SK-N-SH treated with all-trans-retinoic acid at 6 μM for 48 hours (cell line): ENCODE measurements at regions not wholly inside any gene's neighbourhood (a gene's known extent, or its start where the extent isn't known, plus 50 kb on each side); places are given as distances from the start of the nearest gene placed in this dataset.
A peak's percentile ranks its signal among the peaks of the same experiment; 100 is the strongest.

Experiments used
- ATAC-seq: fragments of 200-7000 bp; cut with Tn5 transposase; 3 replicates; pipeline ENCODE4 v1.9.1; 2020; ENCODE audit warnings: mild to moderate bottlenecking, moderate library complexity
- BACH2 ChIP-seq: fragments of 250-450 bp; sonication (Bioruptor Pico); IDR thresholded peaks from 2 replicates; pipeline ENCODE4 v1.9.0; 2021; ENCODE audit warnings: mild to moderate bottlenecking, borderline replicate concordance
- CSDC2 ChIP-seq: fragments of 250-450 bp; sonication (Bioruptor Pico); IDR thresholded peaks from 2 replicates; pipeline ENCODE4 v1.5.0; 2020; ENCODE audit warnings: mild to moderate bottlenecking, moderate library complexity
- CSRNP3 ChIP-seq: fragments of 250-450 bp; sonication (Bioruptor Pico); IDR thresholded peaks from 2 replicates; pipeline ENCODE4 v1.5.1; 2021; ENCODE audit warnings: mild to moderate bottlenecking, moderate library complexity
- ESRRG ChIP-seq: fragments of 250-450 bp; sonication (Bioruptor Pico); IDR thresholded peaks from 2 replicates; pipeline ENCODE4 v1.6.1; 2021; ENCODE audit warnings: mild to moderate bottlenecking
- GLIS3 ChIP-seq: fragments of 250-450 bp; sonication (Bioruptor Pico); IDR thresholded peaks from 2 replicates; pipeline ENCODE4 v1.5.0; 2020; ENCODE audit warnings: mild to moderate bottlenecking, moderate library complexity
- OSR1 ChIP-seq: fragments of 250-450 bp; sonication (Bioruptor Pico); IDR thresholded peaks from 2 replicates; pipeline ENCODE4 v1.8.0; 2022; ENCODE audit warnings: moderate library complexity, mild to moderate bottlenecking, inconsistent platforms
- PATZ1 ChIP-seq: fragments of 250-450 bp; sonication (Bioruptor Pico); IDR thresholded peaks from 2 replicates; pipeline ENCODE4 v1.8.0; 2020; ENCODE audit warnings: mild to moderate bottlenecking, moderate library complexity, borderline replicate concordance
- PPARA ChIP-seq: fragments of 250-450 bp; sonication (Bioruptor Pico); IDR thresholded peaks from 2 replicates; pipeline ENCODE4 v1.5.0; 2020; ENCODE audit warnings: mild to moderate bottlenecking, borderline replicate concordance
- RARB ChIP-seq: fragments of 250-450 bp; sonication (Bioruptor Pico); IDR thresholded peaks from 2 replicates; pipeline ENCODE4 v1.8.0; 2021; ENCODE audit warnings: mild to moderate bottlenecking, moderate library complexity
- SNAI2 ChIP-seq: fragments of 250-450 bp; sonication (Bioruptor Pico); IDR thresholded peaks from 2 replicates; pipeline ENCODE4 v1.5.0; 2020; ENCODE audit warnings: mild to moderate bottlenecking, moderate library complexity
- TCF4 ChIP-seq: fragments of 250-450 bp; sonication (Bioruptor Pico); IDR thresholded peaks from 2 replicates; pipeline ENCODE4 v1.8.0; 2021; ENCODE audit warnings: mild to moderate bottlenecking, moderate library complexity, borderline replicate concordance
- TOX ChIP-seq: fragments of 250-450 bp; sonication (Bioruptor Pico); IDR thresholded peaks from 2 replicates; pipeline ENCODE4 v1.8.0; 2021; ENCODE audit warnings: mild to moderate bottlenecking, moderate library complexity, borderline replicate concordance
- TSHZ2 ChIP-seq: fragments of 250-450 bp; sonication (Bioruptor Pico); IDR thresholded peaks from 2 replicates; pipeline ENCODE4 v1.5.0; 2020; ENCODE audit warnings: mild to moderate bottlenecking, moderate library complexity
- ZC3H10 ChIP-seq: fragments of 250-450 bp; sonication (Bioruptor Pico); IDR thresholded peaks from 2 replicates; pipeline ENCODE4 v1.5.1; 2021; ENCODE audit warnings: mild to moderate bottlenecking, moderate library complexity
- ZFP3 ChIP-seq: fragments of 250-450 bp; sonication (Bioruptor Pico); IDR thresholded peaks from 2 replicates; pipeline ENCODE4 v1.5.0; 2020; ENCODE audit warnings: mild to moderate bottlenecking, moderate library complexity
- ZFP30 ChIP-seq: fragments of 450-650 bp; formaldehyde crosslinking; IDR thresholded peaks from 2 replicates; pipeline ENCODE4 v1.5.0; 2022; ENCODE audit warnings: mild to moderate bottlenecking, moderate library complexity
- ZNF565 ChIP-seq: fragments of 450-650 bp; formaldehyde crosslinking; conservative IDR thresholded peaks from 2 replicates; pipeline ENCODE4 v1.5.0; 2020; ENCODE audit warnings: low read depth, mild to moderate bottlenecking, moderate library complexity
- ZNF70 ChIP-seq: fragments of 450-650 bp; formaldehyde crosslinking; IDR thresholded peaks from 2 replicates; pipeline ENCODE4 v1.5.0; 2020; ENCODE audit warnings: mild to moderate bottlenecking, moderate library complexity
- ZNF8 ChIP-seq: fragments of 450-650 bp; formaldehyde crosslinking; IDR thresholded peaks from 2 replicates; pipeline ENCODE4 v1.5.0; 2020; ENCODE audit warnings: mild to moderate bottlenecking, moderate library complexity
- TF ChIP-seq, protein P1 (sequence below): fragments of 250-450 bp; sonication (Bioruptor Pico); IDR thresholded peaks from 2 replicates; pipeline ENCODE4 v1.8.0; 2021; ENCODE audit warnings: low read depth, mild to moderate bottlenecking, moderate library complexity, borderline replicate concordance

GRCh38 chr4:75308049-75308448 is 206.2 kb downstream of the RCHY1 start (continued):
- no peak for TF ChIP-seq CSDC2 (CRISPR knock-in tag)
- TF ChIP-seq TCF4 (CRISPR knock-in tag) = no peak
- TF ChIP-seq ZNF70 (CRISPR knock-in tag) = no peak
- no peak for TF ChIP-seq RARB (CRISPR knock-in tag)
- TF ChIP-seq ZFP3 (CRISPR knock-in tag) = no peak
- TF ChIP-seq PATZ1 = no peak

- TF ChIP-seq PATZ1 (no peak), ZNF8 (CRISPR knock-in tag) (no peak), ZFP30 (no peak), OSR1 (CRISPR knock-in tag) (no peak), TOX (CRISPR knock-in tag) (no peak), PPARA (no peak), RARB (CRISPR knock-in tag) (no peak)
- no peak for ATAC-seq
Observed at GRCh38 chr4:75306506-75306905, 207.7 kb downstream of the RCHY1 start.

- ATAC-seq = no peak
- no peak for TF ChIP-seq ZNF8 (CRISPR knock-in tag)
- no peak for TF ChIP-seq ZFP3 (CRISPR knock-in tag)
- no peak for TF ChIP-seq PPARA
- TF ChIP-seq, protein P1, sequence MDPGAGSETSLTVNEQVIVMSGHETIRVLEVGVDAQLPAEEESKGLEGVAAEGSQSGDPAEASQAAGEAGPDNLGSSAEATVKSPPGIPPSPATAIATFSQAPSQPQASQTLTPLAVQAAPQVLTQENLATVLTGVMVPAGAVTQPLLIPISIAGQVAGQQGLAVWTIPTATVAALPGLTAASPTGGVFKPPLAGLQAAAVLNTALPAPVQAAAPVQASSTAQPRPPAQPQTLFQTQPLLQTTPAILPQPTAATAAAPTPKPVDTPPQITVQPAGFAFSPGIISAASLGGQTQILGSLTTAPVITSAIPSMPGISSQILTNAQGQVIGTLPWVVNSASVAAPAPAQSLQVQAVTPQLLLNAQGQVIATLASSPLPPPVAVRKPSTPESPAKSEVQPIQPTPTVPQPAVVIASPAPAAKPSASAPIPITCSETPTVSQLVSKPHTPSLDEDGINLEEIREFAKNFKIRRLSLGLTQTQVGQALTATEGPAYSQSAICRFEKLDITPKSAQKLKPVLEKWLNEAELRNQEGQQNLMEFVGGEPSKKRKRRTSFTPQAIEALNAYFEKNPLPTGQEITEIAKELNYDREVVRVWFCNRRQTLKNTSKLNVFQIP (CRISPR knock-in tag) = no peak
- no peak for TF ChIP-seq SNAI2 (CRISPR knock-in tag)
- TF ChIP-seq, all 23 proteins: peak for 0
Observed at GRCh38 chr4:75302648-75303047, 211.6 kb downstream of the RCHY1 start.

- peak; percentile 44; the same call in 1 of the 3 replicates for ATAC-seq
- TF ChIP-seq TSHZ2 (CRISPR knock-in tag) (no peak), GLIS3 (CRISPR knock-in tag) (no peak), ZNF70 (CRISPR knock-in tag) (no peak), CSDC2 (CRISPR knock-in tag) (no peak), PPARA (no peak), ZC3H10 (no peak), PATZ1 (no peak), TOX (CRISPR knock-in tag) (no peak), ZNF565 (CRISPR knock-in tag) (no peak), TCF4 (CRISPR knock-in tag) (no peak), OSR1 (CRISPR knock-in tag) (no peak), ZNF8 (CRISPR knock-in tag) (no peak), BACH2 (CRISPR knock-in tag) (no peak), CSRNP3 (CRISPR knock-in tag) (no peak), ZFP3 (CRISPR knock-in tag) (no peak), ESRRG (CRISPR knock-in tag) (no peak), RARB (CRISPR knock-in tag) (no peak)
- TF ChIP-seq, protein P1 (CRISPR knock-in tag) = no peak
Observed at GRCh38 chr4:75289914-75290582, 224.2 kb downstream of the RCHY1 start.
